Activated CD8-positive, alpha-beta T cell treated with anti-CD3 and anti-CD28 coated beads, Interleukin-2, amount 10 ng/mL, durations not matched to agents 7 days and 5 days (primary cell): ENCODE measurements at regions not wholly inside any gene's neighbourhood (a gene's known extent, or its start where the extent isn't known, plus 50 kb on each side); places are given as distances from the start of the nearest gene placed in this dataset.

Experiments used
- ATAC-seq: fragments of 150-1000 bp; cut with Tn5 transposase; one replicate; pipeline ENCODE4 v1.10.0; 2021; ENCODE audit warnings: moderate library complexity
- CTCF ChIA-PET: fragments of 350-600 bp; sonication (Branson Sonifier 250); formaldehyde crosslinking; loops from one replicate; lab custom pipeline; 2021; ENCODE audit warnings: antibody characterized with exemption; lab: Charles Lee
- POLR2A ChIA-PET: fragments of 350-600 bp; sonication (Branson Sonifier 250); formaldehyde crosslinking; loops from one replicate; lab custom pipeline; 2021; ENCODE audit warnings: antibody characterized with exemption; lab: Charles Lee
- DNase-seq: peaks from one replicate; pipeline ENCODE4 v3.0.0-alpha.2; 2020
- H3K27ac Mint-ChIP-seq: one replicate; pipeline ENCODE4 v1.8.0; 2021; ENCODE audit warnings: mild to moderate bottlenecking, mixed read lengths
- H3K27me3 Mint-ChIP-seq: one replicate; pipeline ENCODE4 v1.8.0; 2021; ENCODE audit warnings: low read depth, mixed read lengths
- H3K36me3 Mint-ChIP-seq: one replicate; pipeline ENCODE4 v1.8.0; 2021; ENCODE audit warnings: low read depth, mixed read lengths
- H3K4me1 Mint-ChIP-seq: one replicate; pipeline ENCODE4 v1.8.0; 2021; ENCODE audit warnings: low read depth, mixed read lengths
- H3K4me3 Mint-ChIP-seq: one replicate; pipeline ENCODE4 v1.8.0; 2021; ENCODE audit warnings: mild to moderate bottlenecking, mixed read lengths
- H3K9me3 Mint-ChIP-seq: one replicate; pipeline ENCODE4 v1.8.0; 2022; ENCODE audit warnings: mixed read lengths; ENCODE audit not compliant: insufficient read depth

DNA sequence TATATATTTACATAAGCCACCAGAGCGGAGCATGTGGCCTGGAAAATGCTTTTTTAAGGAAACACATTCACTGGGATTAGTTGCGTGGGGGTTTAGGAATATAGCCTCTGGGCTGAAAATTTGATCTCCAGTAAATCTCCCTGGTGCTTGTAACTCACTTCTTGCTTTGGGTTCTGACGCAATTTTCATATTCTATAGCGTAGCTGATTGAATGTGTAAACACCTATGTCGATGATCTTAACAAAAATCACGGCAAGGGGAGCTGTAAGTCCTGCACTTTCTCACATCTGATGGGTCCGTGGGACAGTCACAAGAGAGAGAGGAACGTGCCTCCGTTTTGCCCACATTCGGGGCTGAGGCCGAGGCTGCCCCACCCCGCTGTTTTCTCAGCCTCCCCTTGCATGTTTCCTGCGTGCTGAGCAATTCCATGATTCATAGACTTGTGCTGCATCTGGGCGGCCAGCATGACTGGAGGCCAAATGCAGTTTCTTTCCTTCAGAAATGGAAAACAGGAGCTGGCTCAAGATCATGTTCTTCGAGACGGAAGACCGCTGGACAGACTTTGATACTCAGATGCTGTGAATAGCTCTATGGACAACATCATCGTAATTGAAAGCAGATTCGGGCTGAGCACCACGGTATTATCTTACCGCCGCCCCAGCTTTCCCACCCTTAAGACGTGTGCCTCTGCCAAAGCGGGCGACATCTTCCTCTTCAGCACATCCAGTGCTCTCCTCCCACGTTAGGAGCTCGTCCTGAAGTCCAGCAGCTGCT is 109.2 kb downstream of the TMEM18 start:
- H3K4me1 Mint-ChIP-seq: no peaks in the 10 kb centered on the region
- H3K36me3 Mint-ChIP-seq: no peaks in the 10 kb centered on the region
- H3K9me3 Mint-ChIP-seq: peaks cover 3% of the 10 kb centered on the region
- ChIA-PET CTCF (no interaction called here), POLR2A (no interaction called here)
- H3K27me3 Mint-ChIP-seq: peaks cover 15% of the 10 kb centered on the region
- ATAC-seq: no peak
- no peak overlapping the region for H3K27ac Mint-ChIP-seq
- no peak overlapping the region for H3K4me3 Mint-ChIP-seq
- no peak for DNase-seq

- ChIA-PET POLR2A (no interaction called here), CTCF (no interaction called here)
- no peak for DNase-seq
- Mint-ChIP-seq H3K4me3 (no peak overlapping the region), H3K36me3 (no peaks in the 10 kb centered on the region), H3K27ac (no peak overlapping the region), H3K27me3 (peaks cover 15% of the 10 kb centered on the region), H3K4me1 (no peaks in the 10 kb centered on the region), H3K9me3 (peaks cover 3% of the 10 kb centered on the region)
- no peak for ATAC-seq
Observed at GRCh38 chr2:567496-567864, 109.7 kb downstream of the TMEM18 start.

DNA sequence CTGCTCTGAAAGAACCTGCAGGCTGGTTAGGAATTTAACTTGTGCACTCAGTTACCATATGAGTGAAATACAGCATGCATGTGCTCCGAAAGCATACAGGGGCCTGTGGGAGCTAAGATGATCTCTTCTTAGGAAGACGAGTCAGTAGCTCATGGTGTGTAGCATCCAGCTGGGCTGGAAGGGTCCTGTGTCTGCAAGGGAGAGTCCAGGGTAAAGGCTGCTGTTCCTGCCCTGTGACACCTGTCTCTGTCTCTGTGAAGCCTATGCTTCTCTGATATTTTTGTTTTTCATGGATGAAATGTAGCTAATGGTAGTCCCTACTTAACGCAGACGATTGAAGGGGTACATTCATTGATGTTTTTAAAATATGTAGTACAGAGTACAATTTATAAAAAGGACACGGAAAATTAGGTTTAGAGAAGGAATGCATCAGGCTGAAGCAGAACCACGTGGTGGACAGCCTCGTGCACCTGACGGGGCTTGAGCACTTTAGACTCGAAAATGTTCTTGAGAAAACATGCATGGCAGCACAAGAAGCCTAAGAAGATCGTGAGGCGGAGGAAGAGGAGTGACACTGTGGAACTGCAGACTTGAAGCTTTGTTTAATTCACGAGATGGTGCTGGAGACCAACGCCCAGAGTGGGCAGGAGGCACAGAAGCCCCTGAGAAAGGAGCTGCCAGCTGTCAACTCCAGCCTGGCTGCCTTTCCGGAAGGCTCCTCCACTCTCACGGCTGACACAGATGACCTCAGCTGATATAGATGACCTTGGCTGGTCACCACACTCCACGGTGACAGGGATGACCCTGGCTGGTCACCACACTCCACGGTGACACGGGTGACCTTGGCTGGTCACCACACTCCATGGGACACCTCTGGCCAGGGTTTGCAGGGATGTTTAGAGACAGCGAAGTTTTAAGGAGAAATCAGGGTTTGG is 110.6 kb downstream of the TMEM18 start:
- H3K4me1 Mint-ChIP-seq: no peaks in the 10 kb centered on the region
- ATAC-seq (no peak), DNase-seq (no peak)
- no peak overlapping the region for H3K27ac Mint-ChIP-seq
- no peaks in the 10 kb centered on the region for H3K36me3 Mint-ChIP-seq
- ChIA-PET CTCF (interaction anchor here (0.5 kb wide), 1 partner anchor 700 kb away, joined by 4 read pairs; no protein-coding TSS in a partner anchor), POLR2A (no interaction called here)
- H3K4me3 Mint-ChIP-seq: no peak overlapping the region
- H3K27me3 Mint-ChIP-seq: peaks cover 15% of the 10 kb centered on the region
- peaks cover 3% of the 10 kb centered on the region for H3K9me3 Mint-ChIP-seq

- Mint-ChIP-seq H3K27me3 (peaks cover 7% of the 10 kb centered on the region), H3K4me3 (no peak overlapping the region), H3K36me3 (no peaks in the 10 kb centered on the region), H3K27ac (no peak overlapping the region), H3K9me3 (no peaks in the 10 kb centered on the region), H3K4me1 (no peaks in the 10 kb centered on the region)
- no peak for DNase-seq
- POLR2A ChIA-PET: no interaction called here
- ATAC-seq: no peak
- CTCF ChIA-PET: interaction anchor here (0.5 kb wide), 1 partner anchor 214 kb away, joined by 3 read pairs; no protein-coding TSS in a partner anchor
Observed at GRCh38 chr2:564471-565181, 112.6 kb downstream of the TMEM18 start.

- Mint-ChIP-seq H3K27me3 (peaks cover 7% of the 10 kb centered on the region), H3K27ac (no peak overlapping the region), H3K4me3 (no peak overlapping the region), H3K9me3 (no peaks in the 10 kb centered on the region), H3K36me3 (no peaks in the 10 kb centered on the region), H3K4me1 (no peaks in the 10 kb centered on the region)
- CTCF ChIA-PET: no interaction called here
- ATAC-seq (no peak), DNase-seq (no peak)
- POLR2A ChIA-PET: no interaction called here
Observed at GRCh38 chr2:563512-563911, 113.7 kb downstream of the TMEM18 start.

GRCh38 chr2:562391-563364 is 114.5 kb downstream of the TMEM18 start:
- H3K36me3 Mint-ChIP-seq: no peaks in the 10 kb centered on the region
- no peak overlapping the region for H3K4me3 Mint-ChIP-seq
- CTCF ChIA-PET: no interaction called here
- DNase-seq (no peak), ATAC-seq (no peak)
- H3K4me1 Mint-ChIP-seq: no peaks in the 10 kb centered on the region
- POLR2A ChIA-PET: no interaction called here
- no peaks in the 10 kb centered on the region for H3K9me3 Mint-ChIP-seq
- H3K27ac Mint-ChIP-seq: no peak overlapping the region
- peaks cover 7% of the 10 kb centered on the region for H3K27me3 Mint-ChIP-seq

DNA sequence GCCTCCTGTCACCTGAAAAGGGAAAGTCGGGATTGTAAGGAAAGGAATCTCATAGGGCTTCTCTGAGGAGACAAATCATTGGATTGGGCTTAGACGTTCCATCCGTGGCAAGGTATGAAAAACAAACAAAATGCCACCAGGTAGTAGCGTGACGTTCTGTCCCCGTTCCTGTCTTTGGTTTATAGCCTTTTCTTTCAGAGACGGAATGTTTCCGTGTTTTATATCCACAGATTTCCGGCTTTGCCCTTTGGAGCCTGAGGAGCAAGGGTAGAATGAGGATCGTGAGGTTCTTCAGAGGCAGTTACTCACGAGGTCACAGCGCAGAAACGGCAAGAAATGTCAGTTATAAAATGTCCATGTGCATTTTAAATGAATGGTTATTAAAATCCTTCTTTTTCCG is 118.3 kb downstream of the TMEM18 start:
- ATAC-seq (no peak), DNase-seq (no peak)
- Mint-ChIP-seq H3K9me3 (no peaks in the 10 kb centered on the region), H3K4me3 (no peak overlapping the region), H3K27ac (no peak overlapping the region), H3K36me3 (no peaks in the 10 kb centered on the region), H3K4me1 (no peaks in the 10 kb centered on the region), H3K27me3 (peaks cover 6% of the 10 kb centered on the region)
- ChIA-PET POLR2A (no interaction called here), CTCF (no interaction called here)

- H3K36me3 Mint-ChIP-seq: no peaks in the 10 kb centered on the region
- H3K27me3 Mint-ChIP-seq: peaks cover 6% of the 10 kb centered on the region
- ATAC-seq (no peak), DNase-seq (no peak)
- no peak overlapping the region for H3K4me3 Mint-ChIP-seq
- no peak overlapping the region for H3K27ac Mint-ChIP-seq
- POLR2A ChIA-PET: no interaction called here
- H3K9me3 Mint-ChIP-seq: no peaks in the 10 kb centered on the region
- CTCF ChIA-PET: no interaction called here
- no peaks in the 10 kb centered on the region for H3K4me1 Mint-ChIP-seq
Observed at GRCh38 chr2:558302-558642, 118.9 kb downstream of the TMEM18 start.

DNA sequence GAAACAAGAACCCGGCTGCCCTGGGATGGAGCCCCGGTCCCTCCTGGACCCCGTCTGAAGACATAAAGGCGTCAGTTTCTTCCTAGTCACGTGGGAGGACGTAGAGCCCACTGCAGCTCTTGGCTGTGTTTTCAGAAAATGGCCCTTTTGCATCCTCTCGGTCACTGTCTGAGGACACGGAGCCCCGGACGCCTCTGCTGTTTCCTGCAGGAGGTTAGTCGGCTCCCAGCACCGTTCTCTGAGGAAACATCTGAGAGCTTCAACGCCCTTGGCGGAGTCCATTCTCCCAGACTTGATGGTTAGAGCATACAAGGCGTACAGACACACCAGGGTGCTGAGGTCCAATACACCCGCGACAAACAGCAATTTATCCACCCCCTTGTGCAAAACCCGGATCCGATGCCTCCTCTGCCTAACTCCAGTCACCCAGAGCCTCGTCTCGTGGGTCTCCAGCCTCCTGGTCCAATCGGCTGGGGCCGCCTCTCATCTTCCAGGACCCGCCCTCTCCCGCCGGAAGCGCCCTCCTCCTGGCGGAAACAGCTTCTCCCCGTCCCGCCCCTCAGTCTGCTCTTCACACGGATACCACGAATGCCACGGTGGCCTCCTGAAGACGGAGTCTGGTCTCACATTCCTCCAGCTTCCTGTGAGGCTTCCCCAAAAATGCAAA is 119.4 kb downstream of the TMEM18 start:
- ChIA-PET POLR2A (no interaction called here), CTCF (no interaction called here)
- DNase-seq: no peak
- Mint-ChIP-seq H3K4me3 (no peak overlapping the region), H3K27me3 (peaks cover 6% of the 10 kb centered on the region), H3K9me3 (no peaks in the 10 kb centered on the region), H3K27ac (no peak overlapping the region), H3K4me1 (no peaks in the 10 kb centered on the region), H3K36me3 (no peaks in the 10 kb centered on the region)
- ATAC-seq: no peak

GRCh38 chr2:556485-556884 is 120.7 kb downstream of the TMEM18 start:
- peaks cover 3% of the 10 kb centered on the region for H3K27me3 Mint-ChIP-seq
- H3K36me3 Mint-ChIP-seq: no peaks in the 10 kb centered on the region
- H3K9me3 Mint-ChIP-seq: no peaks in the 10 kb centered on the region
- ChIA-PET CTCF (no interaction called here), POLR2A (no interaction called here)
- no peak for DNase-seq
- ATAC-seq: no peak
- H3K27ac Mint-ChIP-seq: no peak overlapping the region
- no peaks in the 10 kb centered on the region for H3K4me1 Mint-ChIP-seq
- H3K4me3 Mint-ChIP-seq: no peak overlapping the region
